ENCODE measurements at regions not wholly inside any gene's neighbourhood (a gene's known extent, or its start where the extent isn't known, plus 50 kb on each side); places are given as distances from the start of the nearest gene placed in this dataset.

DNA sequence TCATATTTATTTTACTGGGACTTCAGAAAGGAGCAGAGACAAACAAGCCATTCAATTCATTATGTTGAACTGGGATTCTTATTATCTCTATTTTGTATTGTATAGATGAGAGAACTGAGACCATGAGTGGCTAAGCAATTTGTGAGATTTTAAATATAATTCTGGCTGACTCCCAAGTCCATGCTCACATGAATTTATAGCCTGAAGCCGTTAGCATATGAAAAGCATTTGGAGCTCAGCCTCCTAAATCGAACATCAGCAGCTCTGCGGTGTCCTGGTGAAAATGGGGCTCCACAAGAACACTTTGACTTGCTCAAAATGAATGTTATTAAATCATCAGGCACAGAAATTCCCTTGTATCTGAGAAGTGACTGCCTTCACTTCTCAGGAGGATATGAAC, 96.8 kb upstream of the DPT start:
- TF ChIP-seq EZH2 (IDR thresholded peaks at IDR 0.05; ENCODE audit: low read length): no peak
- TF ChIP-seq CTCF (optimal IDR thresholded peaks at IDR 0.05 in 1 of 3, IDR thresholded peaks at IDR 0.05 in 1 of 3, conservative IDR thresholded peaks at IDR 0.05 in 1 of 3; ENCODE audit: extremely low read depth in 1 of 3, insufficient read depth in 2 of 3, low read length in 3 of 3): no peak
- no peak overlapping the region for H3K27ac ChIP-seq (ENCODE audit: control insufficient read depth, insufficient read depth, low read length)
- no peaks in the 10 kb centered on the region for H3K4me1 ChIP-seq (ENCODE audit: control insufficient read depth, extremely low read depth, insufficient read depth, low read length)
- no peaks in the 10 kb centered on the region for H3K9me3 ChIP-seq (ENCODE audit: control insufficient read depth, low read depth, low read length)
- no peak overlapping the region for H3K4me3 ChIP-seq (ENCODE audit: control insufficient read depth in 2 of 3, extremely low read depth in 1 of 3, insufficient read depth in 2 of 3, low read depth in 1 of 3, low read length in 3 of 3)
- H3K4me2 ChIP-seq (ENCODE audit: control insufficient read depth, extremely low read depth, insufficient read depth, low read depth, low read length): no peak overlapping the region
- DNase-seq (ENCODE audit: low read depth, low spot score): no peak
- H3K9me1 ChIP-seq (ENCODE audit: control insufficient read depth, extremely low read depth, insufficient read depth, low read length): no peaks in the 10 kb centered on the region
- FAIRE-seq: no peak
- H3K79me2 ChIP-seq (ENCODE audit: control insufficient read depth, insufficient read depth, low read length): no peaks in the 10 kb centered on the region
- H2AFZ ChIP-seq (ENCODE audit: control insufficient read depth, low read length): no peak overlapping the region
- H3K36me3 ChIP-seq (ENCODE audit: control insufficient read depth in 2 of 2, extremely low read depth in 1 of 2, insufficient read depth in 2 of 2, low read length in 2 of 2): no peaks in the 10 kb centered on the region
- dilution Hi-C loops (cut with MboI; ENCODE audit: extremely low pct_ligation_motif_present, low sequenced_read_pairs): no loop called here
- no peaks in the 10 kb centered on the region for H3K27me3 ChIP-seq (ENCODE audit: control insufficient read depth, extremely low read depth, insufficient read depth, low read length)
- no peak overlapping the region for H3K9ac ChIP-seq (ENCODE audit: control insufficient read depth, extremely low read depth, insufficient read depth, low read length)
- no peaks in the 10 kb centered on the region for H4K20me1 ChIP-seq (ENCODE audit: control insufficient read depth, extremely low read depth, insufficient read depth, low read length)

- Histone ChIP-seq H3K27ac (ENCODE audit: control insufficient read depth, insufficient read depth, low read length) (no peak overlapping the region), H3K4me2 (ENCODE audit: control insufficient read depth, extremely low read depth, insufficient read depth, low read depth, low read length) (no peak overlapping the region), H3K27me3 (ENCODE audit: control insufficient read depth, extremely low read depth, insufficient read depth, low read length) (no peaks in the 10 kb centered on the region), H3K9me3 (ENCODE audit: control insufficient read depth, low read depth, low read length) (no peaks in the 10 kb centered on the region), H3K79me2 (ENCODE audit: control insufficient read depth, insufficient read depth, low read length) (no peaks in the 10 kb centered on the region), H3K9ac (ENCODE audit: control insufficient read depth, extremely low read depth, insufficient read depth, low read length) (no peak overlapping the region), H3K36me3 (ENCODE audit: control insufficient read depth in 2 of 2, extremely low read depth in 1 of 2, insufficient read depth in 2 of 2, low read length in 2 of 2) (no peaks in the 10 kb centered on the region), H3K4me3 (ENCODE audit: control insufficient read depth in 2 of 3, extremely low read depth in 1 of 3, insufficient read depth in 2 of 3, low read depth in 1 of 3, low read length in 3 of 3) (no peak overlapping the region), H3K4me1 (ENCODE audit: control insufficient read depth, extremely low read depth, insufficient read depth, low read length) (no peaks in the 10 kb centered on the region), H4K20me1 (ENCODE audit: control insufficient read depth, extremely low read depth, insufficient read depth, low read length) (no peaks in the 10 kb centered on the region), H2AFZ (ENCODE audit: control insufficient read depth, low read length) (no peak overlapping the region), H3K9me1 (ENCODE audit: control insufficient read depth, extremely low read depth, insufficient read depth, low read length) (no peaks in the 10 kb centered on the region)
- dilution Hi-C loops (cut with MboI; ENCODE audit: extremely low pct_ligation_motif_present, low sequenced_read_pairs): no loop called here
- TF ChIP-seq CTCF (optimal IDR thresholded peaks at IDR 0.05 in 1 of 3, IDR thresholded peaks at IDR 0.05 in 1 of 3, conservative IDR thresholded peaks at IDR 0.05 in 1 of 3; ENCODE audit: extremely low read depth in 1 of 3, insufficient read depth in 2 of 3, low read length in 3 of 3): no peak
- no peak for TF ChIP-seq EZH2 (IDR thresholded peaks at IDR 0.05; ENCODE audit: low read length)
- DNase-seq (ENCODE audit: low read depth, low spot score): no peak
- no peak for FAIRE-seq
These were observed 97.3 kb upstream of the DPT start for GRCh38 chr1:168826269-168826668.

Measured in keratinocyte (primary cell).